K562 (cell line): ENCODE measurements at regions not wholly inside any gene's neighbourhood (a gene's known extent, or its start where the extent isn't known, plus 50 kb on each side); places are given as distances from the start of the nearest gene placed in this dataset.

Experiments
- ATAC-seq: fragments of 200-7000 bp; cut with Tn5 transposase; 3 replicates; pipeline ENCODE4 v1.9.1; 2020; ENCODE audit warnings: moderate library complexity
- BruUV-seq: library from RNA; stranded (reverse); fragments of 400-500 nt; replicated peaks from 2 replicates; lab custom pipeline; 2021; lab: Mats Ljungman, UMichigan
- CTCF ChIA-PET: fragments of 300-600 bp; formaldehyde crosslinking; extraction: SDS; loops from one replicate; lab custom pipeline; 2021; ENCODE audit warnings: low intra/inter-chr PET ratio; lab: Yijun Ruan, JAX
- POLR2A ChIA-PET: fragments of 300-600, 350-650 bp; sonication (Branson Sonifier 250); formaldehyde crosslinking; extraction: SDS; loops from one replicate; lab custom pipeline; 2021; ENCODE audit warnings: antibody characterized with exemption, inconsistent platforms; lab: Yijun Ruan, JAX
- DNase-seq, 4 experiments: peaks; one replicate each; pipeline versions ENCODE4 v3.0.0 to v3.0.0-alpha.2; 2011 to 2018; ENCODE audit warnings: low spot score in 3 of 4, mixed read lengths in 3 of 4; ENCODE audit errors: extremely low read depth in 1 of 4
- FAIRE-seq: peaks from 2 replicates; lab custom pipeline; 2011; peaks lifted over from hg19 to GRCh38; lab: Jason Lieb, UNC
- H2AFZ ChIP-seq: 2 replicates; pipeline ENCODE4 v1.6.0; 2011; ENCODE audit warnings: low read depth, low read length, control low read depth, inconsistent platforms
- H3K27ac ChIP-seq: fragments of 200-600 bp; 3 replicates; pipeline ENCODE4 v1.8.0; 2011; ENCODE audit warnings: low read depth, mild to moderate bottlenecking, control low read depth, inconsistent platforms, low read length, moderate library complexity, mixed read lengths; ENCODE audit errors: extremely low read depth
- H3K27me3 ChIP-seq, 2 experiments: fragments of 300-600 bp in 1 of 2; 2 replicates in 1 of 2; 3 replicates in 1 of 2; pipeline versions ENCODE4 v1.6.0 to v1.8.0; 2011; ENCODE audit warnings: inconsistent platforms in 2 of 2, low read length in 2 of 2, mild to moderate bottlenecking in 1 of 2, mixed read lengths in 1 of 2, moderate library complexity in 1 of 2; ENCODE audit not compliant: control insufficient read depth in 2 of 2, insufficient read depth in 2 of 2
- H3K36me3 ChIP-seq: fragments of 300-600 bp; 3 replicates; pipeline ENCODE4 v1.8.0; 2011; ENCODE audit warnings: mild to moderate bottlenecking, low read length, inconsistent platforms; ENCODE audit not compliant: control insufficient read depth, insufficient read depth
- H3K4me1 ChIP-seq, 2 experiments: fragments of 200-600 bp in 1 of 2; replicated peaks in 1 of 2; 2 replicates in 1 of 2; 3 replicates in 1 of 2; pipeline versions ENCODE4 v1.5.1 to v1.8.0; 2011; ENCODE audit warnings: inconsistent platforms in 2 of 2, low read length in 2 of 2, mild to moderate bottlenecking in 1 of 2, mixed read lengths in 1 of 2, moderate library complexity in 1 of 2; ENCODE audit not compliant: control insufficient read depth in 2 of 2, insufficient read depth in 2 of 2
- H3K4me2 ChIP-seq: 2 replicates; pipeline ENCODE4 v1.6.1; 2011; ENCODE audit warnings: low read length, control low read depth, inconsistent platforms, mixed read lengths; ENCODE audit not compliant: insufficient read depth
- H3K4me3 ChIP-seq: fragments of 200-600 bp; sonication (generic), shearing (Covaris generic); 2 replicates; pipeline ENCODE4 v1.5.1; 2016; ENCODE audit warnings: control low read depth, inconsistent platforms
- H3K79me2 ChIP-seq: fragments of 200-600 bp; 3 replicates; pipeline ENCODE4 v1.8.0; 2011; ENCODE audit warnings: low read length, inconsistent platforms; ENCODE audit not compliant: control insufficient read depth, insufficient read depth
- H3K9ac ChIP-seq, 2 experiments: 2 replicates each; pipeline versions ENCODE4 v1.6.0 to v1.6.1; 2011; ENCODE audit warnings: low read depth in 2 of 2, low read length in 2 of 2, control low read depth in 1 of 2, inconsistent platforms in 1 of 2, mild to moderate bottlenecking in 1 of 2, mixed read lengths in 1 of 2; ENCODE audit not compliant: insufficient read depth in 1 of 2
- H3K9me1 ChIP-seq: one replicate; pipeline ENCODE4 v1.6.0; 2011; ENCODE audit warnings: inconsistent platforms, mild to moderate bottlenecking, low read length, moderate library complexity; ENCODE audit not compliant: control insufficient read depth, insufficient read depth
- H3K9me3 ChIP-seq: replicated peaks from 2 replicates; pipeline ENCODE4 v1.5.1; 2011; ENCODE audit warnings: low read depth, low read length, inconsistent platforms; ENCODE audit not compliant: control insufficient read depth, insufficient read depth
- H4K20me1 ChIP-seq: replicated peaks from 2 replicates; pipeline ENCODE4 v1.6.1; 2011; ENCODE audit warnings: low read length, inconsistent platforms, mixed read lengths; ENCODE audit not compliant: control insufficient read depth, insufficient read depth
- BCOR ChIP-seq: fragments of 450-650 bp; IDR thresholded peaks from 2 replicates; pipeline ENCODE4 v1.6.1; 2016
- EP300 ChIP-seq: IDR thresholded peaks from 2 replicates; pipeline ENCODE4 v1.6.1; 2012; ENCODE audit warnings: low read length, improper control_type of control experiment
- MTA2 ChIP-seq: fragments of 450-650 bp; IDR thresholded peaks from 2 replicates; pipeline ENCODE4 v1.6.1; 2016; ENCODE audit warnings: low read depth
- MYC ChIP-seq, 2 experiments: fragments of 250-450 bp in 1 of 2; sonication (Bioruptor Pico) in 1 of 2; IDR thresholded peaks; 2 replicates each; pipeline versions ENCODE4 v1.5.1 to v1.6.1; 2012 to 2021; ENCODE audit warnings: low read depth in 2 of 2, borderline replicate concordance in 1 of 2, improper control_type of control experiment in 1 of 2, low read length in 1 of 2, mild to moderate bottlenecking in 1 of 2, moderate library complexity in 1 of 2
- NCOR1 ChIP-seq: fragments of 450-650 bp; IDR thresholded peaks from 2 replicates; pipeline ENCODE4 v1.6.1; 2016; ENCODE audit warnings: mild to moderate bottlenecking, moderate library complexity
- NFIC ChIP-seq: fragments of 450-650 bp; IDR thresholded peaks from 2 replicates; pipeline ENCODE4 v1.6.1; 2017; ENCODE audit warnings: mild to moderate bottlenecking, inconsistent platforms
- SMAD4 ChIP-seq: fragments of 250-450 bp; sonication (Bioruptor Pico); conservative IDR thresholded peaks from 2 replicates; pipeline ENCODE4 v1.8.0; 2021; ENCODE audit warnings: inconsistent platforms, mild to moderate bottlenecking, moderate library complexity
- TCF3 ChIP-seq: sonication (generic); formaldehyde crosslinking; IDR thresholded peaks from 2 replicates; pipeline ENCODE4 v1.4.0; 2020; ENCODE audit warnings: mild to moderate bottlenecking, missing genetic modification reagents
- TEAD4 ChIP-seq, 2 experiments: sonication (generic) in 1 of 2; formaldehyde crosslinking in 1 of 2; IDR thresholded peaks; 2 replicates each; pipeline versions ENCODE4 v1.6.1 to v1.8.0; 2012 to 2022; ENCODE audit warnings: borderline replicate concordance in 1 of 2, inconsistent platforms in 1 of 2, low read length in 1 of 2, mild to moderate bottlenecking in 1 of 2, missing genetic modification reagents in 1 of 2
- ZC3H11A ChIP-seq: IDR thresholded peaks from 2 replicates; pipeline ENCODE4 v1.6.1; 2012; ENCODE audit warnings: low read depth, low read length, improper control_type of control experiment
- ZKSCAN8 ChIP-seq: fragments of 200-800 bp; sonication (Bioruptor generic); IDR thresholded peaks from 2 replicates; pipeline ENCODE4 v1.6.1; 2016; ENCODE audit warnings: missing genetic modification characterization, missing compliant biosample characterization
- ZNF217 ChIP-seq: sonication (generic); formaldehyde crosslinking; IDR thresholded peaks from 2 replicates; pipeline ENCODE4 v1.8.0; 2022; ENCODE audit warnings: mild to moderate bottlenecking, missing genetic modification reagents
- ZNF717 ChIP-seq: fragments of 250-450 bp; sonication (Bioruptor Pico); IDR thresholded peaks from 2 replicates; pipeline ENCODE4 v1.5.0; 2021
- in situ Hi-C: fragments of 300-500 bp; cut with MboI; formaldehyde crosslinking; loops from 4 replicates; pipeline ENCODE4 v1.15.0; 2018; ENCODE audit warnings: inconsistent platforms, mixed read lengths
- intact Hi-C: fragments of 100-400 bp; cut with micrococcal nuclease; formaldehyde crosslinking; loops from 2 replicates; pipeline ENCODE4 v1.14.2; 2022
- TF ChIP-seq, protein P1 (sequence below): fragments of 200-800 bp; sonication (Bioruptor generic); IDR thresholded peaks from 2 replicates; pipeline ENCODE4 v1.6.1; 2017; ENCODE audit warnings: missing genetic modification characterization, missing compliant biosample characterization
- TF ChIP-seq, protein P2 (sequence below): fragments of 250-450 bp; sonication (Bioruptor Pico); IDR thresholded peaks from 2 replicates; pipeline ENCODE4 v1.4.0; 2020; ENCODE audit warnings: mild to moderate bottlenecking
- TF ChIP-seq, protein P3 (sequence below): fragments of 450-650 bp; formaldehyde crosslinking; IDR thresholded peaks from 2 replicates; pipeline ENCODE4 v1.4.0; 2022; ENCODE audit warnings: missing genetic modification characterization
- TF ChIP-seq, protein P4 (sequence below): fragments of 450-650 bp; IDR thresholded peaks from 2 replicates; pipeline ENCODE4 v1.6.1; 2016; ENCODE audit warnings: mild to moderate bottlenecking

DNA sequence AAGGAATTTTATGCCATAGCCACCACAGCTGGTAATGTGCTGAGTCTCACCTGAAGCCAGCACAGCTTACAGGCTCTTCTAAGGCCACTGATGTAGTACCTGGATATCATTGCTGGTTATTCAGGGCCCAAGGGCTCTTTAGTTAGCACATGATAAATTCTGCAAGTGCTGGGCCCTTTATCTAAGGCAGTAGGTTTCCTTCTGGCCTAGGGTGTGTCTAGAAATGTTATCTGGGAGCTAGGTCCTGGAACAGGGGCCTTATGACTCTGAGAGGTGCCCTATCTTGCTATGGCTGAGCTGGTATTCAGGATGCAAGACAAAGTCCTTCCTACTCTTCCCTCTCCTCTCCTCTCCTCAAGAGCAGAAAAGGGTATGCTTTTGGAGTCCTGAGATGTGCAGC lies 1424.5 kb upstream of the NUDT12 start:
- Histone ChIP-seq H4K20me1 (no peaks in the 10 kb centered on the region), H3K9me1 (no peaks in the 10 kb centered on the region), H3K36me3 (no peaks in the 10 kb centered on the region), H3K79me2 (no peaks in the 10 kb centered on the region), H3K27me3 (no peaks in the 10 kb centered on the region), H3K4me3 (no peak overlapping the region), H3K4me1 (no peaks in the 10 kb centered on the region; a peak in 1 of 5 replicates), H3K4me2 (peak overlapping the region; percentile 25; the same call in 1 of the 2 replicates), H3K9me3 (no peaks in the 10 kb centered on the region), H2AFZ (no peak overlapping the region), H3K9ac (no peak overlapping the region), H3K27ac (peak overlapping the region; percentile 60; the same call in 2 of the 3 replicates)
- ChIA-PET CTCF (no interaction called here), POLR2A (no interaction called here)
- intact Hi-C loops: no loop called here
- FAIRE-seq (peak; percentile 72), DNase-seq (peak in 1 of 4 experiments; percentile 52), ATAC-seq (peak; percentile 73)
- BruUV-seq: no TSS peak
- in situ Hi-C loops: no loop called here
- TF ChIP-seq NFIC (peak; percentile 37; the same call in 1 of the 2 replicates), ZKSCAN8 (CRISPR knock-in tag) (no peak), SMAD4 (CRISPR knock-in tag) (0 out of 2 replicates have a peak, but pooled peaks have one; percentile 22), ZNF217 (no peak), ZNF717 (CRISPR knock-in tag) (no peak), TCF3 (peak; percentile 40; the same call in 1 of the 2 replicates), EP300 (peak; percentile 43; the same call in 1 of the 2 replicates), ZC3H11A (no peak), MYC (IDR thresholded peaks at IDR 0.05; ENCODE audit: low read depth, low read length) (no peak), MYC (CRISPR knock-in tag; IDR thresholded peaks at IDR 0.05; ENCODE audit: borderline replicate concordance, low read depth) (no peak), TEAD4 (IDR thresholded peaks at IDR 0.05; ENCODE audit: low read length) (peak; percentile 64), TEAD4 (CRISPR knock-in tag; IDR thresholded peaks at IDR 0.05; ENCODE audit: borderline replicate concordance) (no peak), BCOR (no peak), MTA2 (peak; percentile 43), NCOR1 (peak; percentile 66; the same call in 1 of the 2 replicates)
- TF ChIP-seq, protein P1, sequence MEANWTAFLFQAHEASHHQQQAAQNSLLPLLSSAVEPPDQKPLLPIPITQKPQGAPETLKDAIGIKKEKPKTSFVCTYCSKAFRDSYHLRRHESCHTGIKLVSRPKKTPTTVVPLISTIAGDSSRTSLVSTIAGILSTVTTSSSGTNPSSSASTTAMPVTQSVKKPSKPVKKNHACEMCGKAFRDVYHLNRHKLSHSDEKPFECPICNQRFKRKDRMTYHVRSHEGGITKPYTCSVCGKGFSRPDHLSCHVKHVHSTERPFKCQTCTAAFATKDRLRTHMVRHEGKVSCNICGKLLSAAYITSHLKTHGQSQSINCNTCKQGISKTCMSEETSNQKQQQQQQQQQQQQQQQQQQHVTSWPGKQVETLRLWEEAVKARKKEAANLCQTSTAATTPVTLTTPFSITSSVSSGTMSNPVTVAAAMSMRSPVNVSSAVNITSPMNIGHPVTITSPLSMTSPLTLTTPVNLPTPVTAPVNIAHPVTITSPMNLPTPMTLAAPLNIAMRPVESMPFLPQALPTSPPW (CRISPR knock-in tag): no peak
- TF ChIP-seq, protein P2, sequence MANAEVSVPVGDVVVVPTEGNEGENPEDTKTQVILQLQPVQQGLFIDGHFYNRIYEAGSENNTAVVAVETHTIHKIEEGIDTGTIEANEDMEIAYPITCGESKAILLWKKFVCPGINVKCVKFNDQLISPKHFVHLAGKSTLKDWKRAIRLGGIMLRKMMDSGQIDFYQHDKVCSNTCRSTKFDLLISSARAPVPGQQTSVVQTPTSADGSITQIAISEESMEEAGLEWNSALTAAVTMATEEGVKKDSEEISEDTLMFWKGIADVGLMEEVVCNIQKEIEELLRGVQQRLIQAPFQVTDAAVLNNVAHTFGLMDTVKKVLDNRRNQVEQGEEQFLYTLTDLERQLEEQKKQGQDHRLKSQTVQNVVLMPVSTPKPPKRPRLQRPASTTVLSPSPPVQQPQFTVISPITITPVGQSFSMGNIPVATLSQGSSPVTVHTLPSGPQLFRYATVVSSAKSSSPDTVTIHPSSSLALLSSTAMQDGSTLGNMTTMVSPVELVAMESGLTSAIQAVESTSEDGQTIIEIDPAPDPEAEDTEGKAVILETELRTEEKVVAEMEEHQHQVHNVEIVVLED (CRISPR knock-in tag): no peak
- TF ChIP-seq, protein P3, sequence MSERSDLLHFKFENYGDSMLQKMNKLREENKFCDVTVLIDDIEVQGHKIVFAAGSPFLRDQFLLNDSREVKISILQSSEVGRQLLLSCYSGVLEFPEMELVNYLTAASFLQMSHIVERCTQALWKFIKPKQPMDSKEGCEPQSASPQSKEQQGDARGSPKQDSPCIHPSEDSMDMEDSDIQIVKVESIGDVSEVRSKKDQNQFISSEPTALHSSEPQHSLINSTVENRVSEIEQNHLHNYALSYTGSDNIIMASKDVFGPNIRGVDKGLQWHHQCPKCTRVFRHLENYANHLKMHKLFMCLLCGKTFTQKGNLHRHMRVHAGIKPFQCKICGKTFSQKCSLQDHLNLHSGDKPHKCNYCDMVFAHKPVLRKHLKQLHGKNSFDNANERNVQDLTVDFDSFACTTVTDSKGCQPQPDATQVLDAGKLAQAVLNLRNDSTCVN (CRISPR knock-in tag): no peak
- TF ChIP-seq, protein P4, sequence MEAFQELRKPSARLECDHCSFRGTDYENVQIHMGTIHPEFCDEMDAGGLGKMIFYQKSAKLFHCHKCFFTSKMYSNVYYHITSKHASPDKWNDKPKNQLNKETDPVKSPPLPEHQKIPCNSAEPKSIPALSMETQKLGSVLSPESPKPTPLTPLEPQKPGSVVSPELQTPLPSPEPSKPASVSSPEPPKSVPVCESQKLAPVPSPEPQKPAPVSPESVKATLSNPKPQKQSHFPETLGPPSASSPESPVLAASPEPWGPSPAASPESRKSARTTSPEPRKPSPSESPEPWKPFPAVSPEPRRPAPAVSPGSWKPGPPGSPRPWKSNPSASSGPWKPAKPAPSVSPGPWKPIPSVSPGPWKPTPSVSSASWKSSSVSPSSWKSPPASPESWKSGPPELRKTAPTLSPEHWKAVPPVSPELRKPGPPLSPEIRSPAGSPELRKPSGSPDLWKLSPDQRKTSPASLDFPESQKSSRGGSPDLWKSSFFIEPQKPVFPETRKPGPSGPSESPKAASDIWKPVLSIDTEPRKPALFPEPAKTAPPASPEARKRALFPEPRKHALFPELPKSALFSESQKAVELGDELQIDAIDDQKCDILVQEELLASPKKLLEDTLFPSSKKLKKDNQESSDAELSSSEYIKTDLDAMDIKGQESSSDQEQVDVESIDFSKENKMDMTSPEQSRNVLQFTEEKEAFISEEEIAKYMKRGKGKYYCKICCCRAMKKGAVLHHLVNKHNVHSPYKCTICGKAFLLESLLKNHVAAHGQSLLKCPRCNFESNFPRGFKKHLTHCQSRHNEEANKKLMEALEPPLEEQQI: 0 out of 2 replicates have a peak, but pooled peaks have one; percentile 18
